Neural cell (in vitro differentiated cells): ENCODE measurements at regions not wholly inside any gene's neighbourhood (a gene's known extent, or its start where the extent isn't known, plus 50 kb on each side); places are given as distances from the start of the nearest gene placed in this dataset.

ENCODE experiments used
- H2AFZ ChIP-seq: fragments of 200-600, 300-800 bp; sonication (generic), shearing (Covaris generic); 2 replicates; pipeline ENCODE4 v1.6.0; 2014; ENCODE audit warnings: low read depth, mild to moderate bottlenecking, antibody characterized with exemption, low read length, moderate library complexity
- H3F3A ChIP-seq: fragments of 200-600 bp; shearing (Covaris generic); 2 replicates; pipeline ENCODE4 v1.6.1; 2016; ENCODE audit warnings: mild to moderate bottlenecking, moderate library complexity, mixed read lengths, antibody characterized with exemption, low read length; ENCODE audit not compliant: insufficient read depth, poor library complexity, severe bottlenecking
- H3K27ac ChIP-seq: fragments of 200-600, 300-800 bp; sonication (generic), shearing (Covaris generic); 2 replicates; pipeline ENCODE4 v1.5.1; 2014; ENCODE audit warnings: mild to moderate bottlenecking, low read length, moderate library complexity
- H3K27me3 ChIP-seq: fragments of 300-800, 200-600 bp; sonication (generic), shearing (Covaris generic); 2 replicates; pipeline ENCODE4 v1.6.0; 2014; ENCODE audit warnings: mild to moderate bottlenecking, low read depth, low read length, moderate library complexity; ENCODE audit not compliant: insufficient read depth
- H3K36me3 ChIP-seq: fragments of 300-800, 200-600 bp; sonication (generic), shearing (Covaris generic); 2 replicates; pipeline ENCODE4 v1.5.1; 2014; ENCODE audit warnings: mild to moderate bottlenecking, antibody characterized with exemption, low read length, moderate library complexity; ENCODE audit not compliant: insufficient read depth
- H3K4me2 ChIP-seq: fragments of 300-800, 200-600 bp; sonication (generic), shearing (Covaris generic); 2 replicates; pipeline ENCODE4 v1.6.0; 2014; ENCODE audit warnings: mild to moderate bottlenecking, low read length
- H3K4me3 ChIP-seq: fragments of 300-800, 200-600 bp; sonication (generic), shearing (Covaris generic); 2 replicates; pipeline ENCODE4 v1.5.1; 2014; ENCODE audit warnings: mild to moderate bottlenecking, low read length, moderate library complexity
- H3K79me2 ChIP-seq: fragments of 200-600 bp; shearing (Covaris generic); replicated peaks from 2 replicates; pipeline ENCODE4 v1.6.0; 2014; ENCODE audit warnings: mild to moderate bottlenecking, low read length, moderate library complexity; ENCODE audit not compliant: insufficient read depth
- H3K9ac ChIP-seq: fragments of 300-800, 200-600 bp; sonication (generic), shearing (Covaris generic); 2 replicates; pipeline ENCODE4 v1.6.1; 2016; ENCODE audit warnings: mild to moderate bottlenecking, low read length, mixed read lengths
- H3K9me2 ChIP-seq: fragments of 200-600 bp; shearing (Covaris generic); 2 replicates; pipeline ENCODE4 v1.6.1; 2016; ENCODE audit warnings: mild to moderate bottlenecking, low read length, mixed read lengths; ENCODE audit not compliant: insufficient read depth
- H3K9me3 ChIP-seq: fragments of 200-600, 300-800 bp; sonication (generic), shearing (Covaris generic); 2 replicates; pipeline ENCODE4 v1.6.1; 2016; ENCODE audit warnings: mild to moderate bottlenecking, mixed run types, low read length, moderate library complexity, mixed read lengths
- H4K20me1 ChIP-seq: fragments of 200-600 bp; shearing (Covaris generic); 2 replicates; pipeline ENCODE4 v1.6.1; 2016; ENCODE audit warnings: mild to moderate bottlenecking, mixed run types; ENCODE audit not compliant: insufficient read depth
- EP300 ChIP-seq: fragments of 450-650 bp; conservative IDR thresholded peaks from 2 replicates; pipeline ENCODE4 v1.6.1; 2014; ENCODE audit warnings: antibody characterized with exemption, mild to moderate bottlenecking, moderate library complexity; ENCODE audit not compliant: poor library complexity, severe bottlenecking
- EZH2 ChIP-seq: fragments of 200-600, 300-800 bp; shearing (Covaris generic), sonication (generic); IDR thresholded peaks from 2 replicates; pipeline ENCODE4 v1.6.1; 2014; ENCODE audit warnings: antibody characterized with exemption, low read length, borderline replicate concordance, mild to moderate bottlenecking; ENCODE audit not compliant: insufficient read depth, poor library complexity, severe bottlenecking
- MXI1 ChIP-seq: fragments of 450-650 bp; conservative IDR thresholded peaks from 2 replicates; pipeline ENCODE4 v1.6.1; 2014; ENCODE audit warnings: antibody characterized with exemption, mild to moderate bottlenecking; ENCODE audit not compliant: poor library complexity, severe bottlenecking
- POLR2AphosphoS5 ChIP-seq: IDR thresholded peaks from 2 replicates; pipeline ENCODE4 v1.6.1; 2012
- RAD21 ChIP-seq: fragments of 450-650 bp; conservative IDR thresholded peaks from 2 replicates; pipeline ENCODE4 v1.6.1; 2014; ENCODE audit warnings: antibody characterized with exemption, mild to moderate bottlenecking, moderate library complexity
- SMC3 ChIP-seq: fragments of 450-650 bp; conservative IDR thresholded peaks from 2 replicates; pipeline ENCODE4 v1.6.1; 2014; ENCODE audit warnings: antibody characterized with exemption, mild to moderate bottlenecking, moderate library complexity; ENCODE audit not compliant: poor library complexity
- TAF1 ChIP-seq: IDR thresholded peaks from 2 replicates; pipeline ENCODE4 v1.6.1; 2012; ENCODE audit warnings: low read depth
- TF ChIP-seq, protein P1 (sequence below): fragments of 450-650 bp; IDR thresholded peaks from 2 replicates; pipeline ENCODE4 v1.5.1; 2014; ENCODE audit warnings: antibody characterized with exemption, mild to moderate bottlenecking, moderate library complexity; ENCODE audit not compliant: poor library complexity, severe bottlenecking
- TF ChIP-seq, protein P2 (sequence below): IDR thresholded peaks from 2 replicates; pipeline ENCODE4 v1.6.1; 2012; ENCODE audit warnings: borderline replicate concordance

DNA sequence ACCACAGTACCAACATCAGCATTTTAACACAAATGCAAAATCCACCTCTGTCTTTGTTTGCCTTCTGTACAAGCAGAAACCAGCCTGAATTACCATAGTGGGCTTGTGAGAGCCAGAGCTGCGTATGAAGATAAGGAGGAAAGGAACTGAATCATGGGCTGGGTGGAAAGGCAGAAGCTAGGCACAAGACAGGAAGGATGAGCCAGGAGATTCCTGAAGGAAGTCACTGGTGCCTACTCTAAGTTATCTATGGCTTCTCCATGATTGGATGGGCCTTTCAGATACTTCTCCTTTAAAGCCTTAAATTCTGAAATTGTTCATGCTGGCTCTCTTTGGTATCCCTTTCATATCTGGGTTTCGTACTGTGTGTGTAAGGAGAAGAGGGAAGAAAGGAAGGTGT, 140.6 kb downstream of the LCA5 start:
- Histone ChIP-seq H3K36me3 (no peaks in the 10 kb centered on the region), H3K27me3 (no peaks in the 10 kb centered on the region), H3K4me3 (no peak overlapping the region), H3K27ac (no peak overlapping the region), H3K4me2 (no peak overlapping the region), H3K9me2 (no peaks in the 10 kb centered on the region), H4K20me1 (no peaks in the 10 kb centered on the region), H3F3A (no peaks in the 10 kb centered on the region), H3K9me3 (no peaks in the 10 kb centered on the region), H3K9ac (no peak overlapping the region), H3K79me2 (no peaks in the 10 kb centered on the region), H2AFZ (no peak overlapping the region)
- TF ChIP-seq TAF1 = no peak
- TF ChIP-seq, protein P1, sequence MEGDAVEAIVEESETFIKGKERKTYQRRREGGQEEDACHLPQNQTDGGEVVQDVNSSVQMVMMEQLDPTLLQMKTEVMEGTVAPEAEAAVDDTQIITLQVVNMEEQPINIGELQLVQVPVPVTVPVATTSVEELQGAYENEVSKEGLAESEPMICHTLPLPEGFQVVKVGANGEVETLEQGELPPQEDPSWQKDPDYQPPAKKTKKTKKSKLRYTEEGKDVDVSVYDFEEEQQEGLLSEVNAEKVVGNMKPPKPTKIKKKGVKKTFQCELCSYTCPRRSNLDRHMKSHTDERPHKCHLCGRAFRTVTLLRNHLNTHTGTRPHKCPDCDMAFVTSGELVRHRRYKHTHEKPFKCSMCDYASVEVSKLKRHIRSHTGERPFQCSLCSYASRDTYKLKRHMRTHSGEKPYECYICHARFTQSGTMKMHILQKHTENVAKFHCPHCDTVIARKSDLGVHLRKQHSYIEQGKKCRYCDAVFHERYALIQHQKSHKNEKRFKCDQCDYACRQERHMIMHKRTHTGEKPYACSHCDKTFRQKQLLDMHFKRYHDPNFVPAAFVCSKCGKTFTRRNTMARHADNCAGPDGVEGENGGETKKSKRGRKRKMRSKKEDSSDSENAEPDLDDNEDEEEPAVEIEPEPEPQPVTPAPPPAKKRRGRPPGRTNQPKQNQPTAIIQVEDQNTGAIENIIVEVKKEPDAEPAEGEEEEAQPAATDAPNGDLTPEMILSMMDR = no peak
- TF ChIP-seq EP300 = no peak
- TF ChIP-seq RAD21 = no peak

DNA sequence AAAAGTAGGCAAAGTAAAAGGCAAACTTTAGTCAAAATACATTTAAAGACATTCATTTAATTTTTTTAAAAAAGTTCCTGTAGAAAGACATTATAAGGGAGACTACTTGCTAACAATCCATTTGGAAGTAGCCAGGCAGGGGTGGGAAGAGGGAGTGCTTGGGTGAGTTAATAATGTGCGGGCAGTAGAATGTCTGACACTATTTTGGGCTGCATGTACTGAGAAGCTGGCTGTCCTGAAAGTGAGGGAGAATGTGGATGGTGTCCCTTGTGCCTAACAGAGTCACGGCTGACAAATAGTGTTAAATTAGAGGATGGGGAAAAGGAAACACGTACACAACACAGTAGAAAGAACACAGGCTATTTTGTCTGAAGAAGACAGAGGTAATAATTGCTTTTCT, 142.5 kb downstream of the LCA5 start:
- Histone ChIP-seq H3F3A (no peaks in the 10 kb centered on the region), H3K9ac (no peak overlapping the region), H3K79me2 (no peaks in the 10 kb centered on the region), H3K36me3 (no peaks in the 10 kb centered on the region), H4K20me1 (no peaks in the 10 kb centered on the region), H3K9me2 (no peaks in the 10 kb centered on the region), H3K4me3 (no peak overlapping the region), H3K4me2 (no peak overlapping the region), H3K27me3 (no peaks in the 10 kb centered on the region), H3K27ac (no peak overlapping the region), H2AFZ (no peak overlapping the region), H3K9me3 (no peaks in the 10 kb centered on the region)
- TF ChIP-seq EZH2 = no peak
- TF ChIP-seq SMC3 = no peak
- TF ChIP-seq RAD21 = no peak
- TF ChIP-seq MXI1 = no peak
- TF ChIP-seq, protein P2, sequence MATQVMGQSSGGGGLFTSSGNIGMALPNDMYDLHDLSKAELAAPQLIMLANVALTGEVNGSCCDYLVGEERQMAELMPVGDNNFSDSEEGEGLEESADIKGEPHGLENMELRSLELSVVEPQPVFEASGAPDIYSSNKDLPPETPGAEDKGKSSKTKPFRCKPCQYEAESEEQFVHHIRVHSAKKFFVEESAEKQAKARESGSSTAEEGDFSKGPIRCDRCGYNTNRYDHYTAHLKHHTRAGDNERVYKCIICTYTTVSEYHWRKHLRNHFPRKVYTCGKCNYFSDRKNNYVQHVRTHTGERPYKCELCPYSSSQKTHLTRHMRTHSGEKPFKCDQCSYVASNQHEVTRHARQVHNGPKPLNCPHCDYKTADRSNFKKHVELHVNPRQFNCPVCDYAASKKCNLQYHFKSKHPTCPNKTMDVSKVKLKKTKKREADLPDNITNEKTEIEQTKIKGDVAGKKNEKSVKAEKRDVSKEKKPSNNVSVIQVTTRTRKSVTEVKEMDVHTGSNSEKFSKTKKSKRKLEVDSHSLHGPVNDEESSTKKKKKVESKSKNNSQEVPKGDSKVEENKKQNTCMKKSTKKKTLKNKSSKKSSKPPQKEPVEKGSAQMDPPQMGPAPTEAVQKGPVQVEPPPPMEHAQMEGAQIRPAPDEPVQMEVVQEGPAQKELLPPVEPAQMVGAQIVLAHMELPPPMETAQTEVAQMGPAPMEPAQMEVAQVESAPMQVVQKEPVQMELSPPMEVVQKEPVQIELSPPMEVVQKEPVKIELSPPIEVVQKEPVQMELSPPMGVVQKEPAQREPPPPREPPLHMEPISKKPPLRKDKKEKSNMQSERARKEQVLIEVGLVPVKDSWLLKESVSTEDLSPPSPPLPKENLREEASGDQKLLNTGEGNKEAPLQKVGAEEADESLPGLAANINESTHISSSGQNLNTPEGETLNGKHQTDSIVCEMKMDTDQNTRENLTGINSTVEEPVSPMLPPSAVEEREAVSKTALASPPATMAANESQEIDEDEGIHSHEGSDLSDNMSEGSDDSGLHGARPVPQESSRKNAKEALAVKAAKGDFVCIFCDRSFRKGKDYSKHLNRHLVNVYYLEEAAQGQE = no peak
- TF ChIP-seq POLR2AphosphoS5 = no peak
- TF ChIP-seq, protein P1 = no peak
- TF ChIP-seq EP300 = no peak
- no peak for TF ChIP-seq TAF1
